ENCODE measurements at regions not wholly inside any gene's neighbourhood (a gene's known extent, or its start where the extent isn't known, plus 50 kb on each side); places are given as distances from the start of the nearest gene placed in this dataset.

GRCh38 chr1:224846119-224846907, 83.2 kb upstream of the DNAH14 start:
- WGBS, 2 donors, result 74 to 76% methylated on average over 2 of the region's 2 CpGs
- TF ChIP-seq CTCF (IDR thresholded peaks at IDR 0.05) (no peak), POLR2A (IDR thresholded peaks at IDR 0.05) (no peak), EP300 (IDR thresholded peaks at IDR 0.05) (no peak)
- Histone ChIP-seq H3K27ac (no peak overlapping the region), H3K27me3 (no peaks in the 10 kb centered on the region), H3K4me1 (no peaks in the 10 kb centered on the region), H3K9me3 (peaks cover 0 to 8% (median 0%) of the 10 kb centered on the region in 4 donors), H3K4me3 (no peak overlapping the region), H3K36me3 (no peaks in the 10 kb centered on the region)
- no peak for DNase-seq (ENCODE audit: low spot score in 2 of 2)

DNA sequence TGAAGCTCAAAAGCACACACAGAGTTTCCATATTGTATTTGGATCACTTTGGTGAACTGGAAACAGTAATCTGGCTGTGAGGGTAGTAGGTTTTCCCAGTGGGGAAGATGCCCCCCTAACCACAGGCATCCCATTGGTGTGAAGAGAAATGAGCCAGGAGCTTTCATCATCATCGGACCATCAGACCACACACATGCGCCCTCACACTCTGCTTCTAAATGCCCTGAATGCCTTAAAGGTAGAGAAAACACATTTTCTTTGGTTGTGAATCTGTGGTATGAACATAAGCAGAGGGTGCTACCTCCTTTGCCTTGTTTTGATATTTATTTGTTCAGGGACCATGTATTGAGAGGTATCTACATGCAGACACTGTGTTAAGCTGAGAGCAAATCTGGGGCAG, 79.0 kb upstream of the DNAH14 start:
- TF ChIP-seq CTCF (IDR thresholded peaks at IDR 0.05), result no peak
- TF ChIP-seq POLR2A (IDR thresholded peaks at IDR 0.05), result no peak
- H3K27me3 ChIP-seq, result no peaks in the 10 kb centered on the region
- H3K4me1 ChIP-seq, result no peaks in the 10 kb centered on the region
- H3K36me3 ChIP-seq, result no peaks in the 10 kb centered on the region
- no peaks in the 10 kb centered on the region for H3K9me3 ChIP-seq
- no peak overlapping the region for H3K4me3 ChIP-seq
- DNase-seq (ENCODE audit: low spot score in 2 of 2), result no peak
- WGBS, 2 donors, result 86 to 96% methylated on average over 2 of the region's 2 CpGs
- H3K27ac ChIP-seq, result no peak overlapping the region

DNA sequence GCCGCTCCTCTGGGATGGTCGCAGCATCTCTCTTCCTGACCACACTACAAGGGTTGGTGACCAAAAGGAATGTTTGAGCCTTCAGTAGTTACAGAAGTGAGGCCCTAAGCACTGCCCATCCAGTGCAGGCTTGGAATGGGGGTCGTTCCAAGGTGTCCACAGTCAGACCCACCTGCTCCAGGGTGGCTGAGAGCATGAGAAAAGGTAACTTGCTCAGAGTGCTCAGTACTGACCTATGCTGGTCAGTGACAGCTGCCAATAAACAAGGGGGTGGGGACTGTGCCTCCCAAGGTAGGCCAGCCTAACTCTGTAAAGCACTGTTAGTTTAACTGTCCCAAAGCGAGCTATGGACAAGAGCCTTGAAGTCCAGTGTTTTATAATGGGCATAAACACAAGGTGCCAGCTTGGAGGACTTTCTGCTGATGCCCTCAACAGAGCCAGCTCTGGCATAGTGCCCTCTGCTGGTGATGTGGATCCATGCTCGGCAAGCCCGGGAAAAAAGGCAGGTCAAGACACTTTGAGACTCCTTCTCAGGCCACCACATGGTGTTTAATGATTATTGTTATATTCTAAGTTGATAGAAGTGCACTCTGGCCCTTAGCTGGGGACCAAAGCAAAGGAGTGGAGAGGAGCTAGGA, 78.1 kb upstream of the DNAH14 start:
- H3K4me3 ChIP-seq, result no peak overlapping the region
- no peak overlapping the region for H3K27ac ChIP-seq
- no peaks in the 10 kb centered on the region for H3K9me3 ChIP-seq
- 40 to 52% methylated on average over 5 to 6 of the region's 6 CpGs for WGBS, 2 donors
- no peaks in the 10 kb centered on the region for H3K36me3 ChIP-seq
- peak in 1 of 2 donors; percentile 59 for DNase-seq (ENCODE audit: low spot score in 2 of 2)
- no peaks in the 10 kb centered on the region for H3K27me3 ChIP-seq
- TF ChIP-seq EP300 (IDR thresholded peaks at IDR 0.05) (no peak), CTCF (IDR thresholded peaks at IDR 0.05) (peak; percentile 38 to 43 (median 41))
- no peaks in the 10 kb centered on the region for H3K4me1 ChIP-seq

- no peaks in the 10 kb centered on the region for H3K36me3 ChIP-seq
- no peaks in the 10 kb centered on the region for H3K9me3 ChIP-seq
- H3K27me3 ChIP-seq, result no peaks in the 10 kb centered on the region
- no peak for DNase-seq (ENCODE audit: low spot score in 2 of 2)
- TF ChIP-seq POLR2A (IDR thresholded peaks at IDR 0.05) (no peak), CTCF (IDR thresholded peaks at IDR 0.05) (no peak), EP300 (IDR thresholded peaks at IDR 0.05) (no peak)
- WGBS, 2 donors, result 61 to 62% methylated on average over 9 of the region's 9 CpGs
- no peak overlapping the region for H3K27ac ChIP-seq
- no peak overlapping the region for H3K4me3 ChIP-seq
- no peaks in the 10 kb centered on the region for H3K4me1 ChIP-seq
Observed at GRCh38 chr1:224851848-224852261, 77.6 kb upstream of the DNAH14 start.

DNA sequence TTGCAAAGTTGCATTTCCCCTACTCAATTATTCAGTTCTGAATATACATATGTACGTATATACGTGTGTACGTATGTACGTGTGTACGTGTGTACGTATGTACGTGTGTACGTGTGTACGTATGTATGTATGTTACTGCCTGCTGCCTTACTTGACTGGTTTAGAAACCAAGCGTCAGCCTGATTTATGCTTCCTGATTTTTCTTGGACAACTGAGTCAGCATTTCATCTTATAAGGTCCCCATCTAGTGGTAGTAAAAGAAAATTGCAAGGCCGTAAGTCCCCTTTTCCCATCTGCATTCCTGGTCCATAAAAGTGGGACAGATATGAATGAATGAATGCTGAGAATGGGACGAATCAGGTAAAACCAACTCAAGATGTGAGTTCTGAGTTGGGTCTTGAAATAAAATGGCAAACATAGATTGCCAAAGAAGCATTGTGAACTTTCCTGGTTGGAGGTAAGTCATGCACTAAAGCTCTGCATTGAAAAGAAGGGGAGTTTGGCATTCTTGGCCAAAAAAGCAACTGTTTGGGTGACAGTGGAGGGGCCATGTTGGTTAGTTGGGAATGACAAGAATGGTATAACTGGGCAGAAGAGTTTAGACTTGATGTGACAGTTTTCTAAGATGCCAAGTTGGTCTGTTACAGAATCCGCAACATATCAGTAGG, 76.4 kb upstream of the DNAH14 start:
- H3K4me3 ChIP-seq, result no peak overlapping the region
- no peak overlapping the region for H3K27ac ChIP-seq
- no peaks in the 10 kb centered on the region for H3K36me3 ChIP-seq
- TF ChIP-seq POLR2A (IDR thresholded peaks at IDR 0.05) (no peak), CTCF (IDR thresholded peaks at IDR 0.05) (peak; percentile 55 to 85 (median 72))
- H3K4me1 ChIP-seq, result no peaks in the 10 kb centered on the region
- 40 to 41% methylated on average over 13 of the region's 13 CpGs for WGBS, 2 donors
- H3K27me3 ChIP-seq, result no peaks in the 10 kb centered on the region
- no peaks in the 10 kb centered on the region for H3K9me3 ChIP-seq
- DNase-seq (ENCODE audit: low spot score in 2 of 2), result peak in 1 of 2 donors; percentile 9
